Stimulated activated CD4-positive, alpha-beta T cell treated with anti-CD3 and anti-CD28 coated beads, Interleukin-12 subunit alpha, Interleukin-12 subunit beta, amount 100 ng/mL, for 24 hours (primary cell): ENCODE measurements at regions not wholly inside any gene's neighbourhood (a gene's known extent, or its start where the extent isn't known, plus 50 kb on each side); places are given as distances from the start of the nearest gene placed in this dataset.
A peak's percentile ranks its signal among the peaks of the same experiment; 100 is the strongest.

Experiments used
- DNase-seq, 2 experiments: peaks; one replicate each; pipeline ENCODE4 v3.0.0-alpha.2; 2020; ENCODE audit warnings: low read depth in 2 of 2

- DNase-seq = no peak
These were observed 189.9 kb upstream of the TSC22D2 start for GRCh38 chr3:150218236-150218635.

- DNase-seq = no peak
These were observed 190.4 kb upstream of the TSC22D2 start for GRCh38 chr3:150217691-150218090.

- no peak for DNase-seq
These were observed 191.1 kb upstream of the TSC22D2 start for GRCh38 chr3:150216866-150217600.

- no peak for DNase-seq
These were observed 191.9 kb upstream of the TSC22D2 start for GRCh38 chr3:150216041-150216811.

GRCh38 chr3:150215616-150216015, 192.5 kb upstream of the TSC22D2 start:
- DNase-seq = no peak

- no peak for DNase-seq
These were observed 194.5 kb upstream of the TSC22D2 start for GRCh38 chr3:150213577-150213976.

GRCh38 chr3:150210461-150211110, 197.5 kb upstream of the TSC22D2 start:
- no peak for DNase-seq

- no peak for DNase-seq
These were observed 204.8 kb upstream of the TSC22D2 start for GRCh38 chr3:150203273-150203672.

GRCh38 chr3:150202711-150203110, 205.4 kb upstream of the TSC22D2 start:
- DNase-seq = no peak

GRCh38 chr3:150194957-150195356, 213.1 kb upstream of the TSC22D2 start:
- DNase-seq = no peak

- no peak for DNase-seq
These were observed 213.6 kb upstream of the TSC22D2 start for GRCh38 chr3:150194513-150194912.

GRCh38 chr3:150184426-150185071, 213.9 kb upstream of the PFN2 start:
- DNase-seq = no peak

GRCh38 chr3:150183678-150184425, 213.2 kb upstream of the PFN2 start:
- peak; percentile 9 to 27 for DNase-seq

GRCh38 chr3:150180334-150180733, 209.6 kb upstream of the PFN2 start:
- DNase-seq = no peak

- no peak for DNase-seq
These were observed 208.6 kb upstream of the PFN2 start for GRCh38 chr3:150179330-150179729.

- no peak for DNase-seq
These were observed 207.1 kb upstream of the PFN2 start for GRCh38 chr3:150177673-150178381.

- no peak for DNase-seq
These were observed 203.5 kb upstream of the PFN2 start for GRCh38 chr3:150174179-150174578.

GRCh38 chr3:150172356-150172755, 201.7 kb upstream of the PFN2 start:
- no peak for DNase-seq

- DNase-seq = no peak
These were observed 200.3 kb upstream of the PFN2 start for GRCh38 chr3:150170852-150171520.

GRCh38 chr3:150169330-150169940, 198.7 kb upstream of the PFN2 start:
- no peak for DNase-seq
